SK-N-SH (cell line): ENCODE measurements at regions not wholly inside any gene's neighbourhood (a gene's known extent, or its start where the extent isn't known, plus 50 kb on each side); places are given as distances from the start of the nearest gene placed in this dataset.

Experiments used
- FOXM1 ChIP-seq: IDR thresholded peaks from 2 replicates; pipeline ENCODE4 v1.4.0; 2012; ENCODE audit warnings: low read depth, mild to moderate bottlenecking
- GATA2 ChIP-seq: sonication (generic); formaldehyde crosslinking; IDR thresholded peaks from 2 replicates; pipeline ENCODE4 v1.5.0; 2020; ENCODE audit warnings: mild to moderate bottlenecking, missing genetic modification reagents
- JUND ChIP-seq: IDR thresholded peaks from 2 replicates; pipeline ENCODE4 v1.4.0; 2012
- POLR2AphosphoS5 ChIP-seq: IDR thresholded peaks from 2 replicates; pipeline ENCODE4 v1.6.1; 2012; ENCODE audit warnings: low read depth, low read length
- RCOR1 ChIP-seq: fragments of 150-350 bp; IDR thresholded peaks from 2 replicates; pipeline ENCODE4 v1.6.1; 2017; ENCODE audit warnings: antibody characterized with exemption, low read length
- TAF1 ChIP-seq: IDR thresholded peaks from 2 replicates; pipeline ENCODE4 v1.6.1; 2012; ENCODE audit warnings: low read depth, mild to moderate bottlenecking, low read length, moderate library complexity, borderline replicate concordance
- TCF12 ChIP-seq: IDR thresholded peaks from 2 replicates; pipeline ENCODE4 v1.4.0; 2012
- YY1 ChIP-seq: IDR thresholded peaks from 2 replicates; pipeline ENCODE4 v1.4.0; 2012; ENCODE audit warnings: low read depth, mild to moderate bottlenecking
- TF ChIP-seq, protein P1 (sequence below): fragments of 200-600 bp; sonication (generic); IDR thresholded peaks from 2 replicates; pipeline ENCODE4 v1.6.1; 2017; ENCODE audit warnings: antibody characterized with exemption, mild to moderate bottlenecking, moderate library complexity
- TF ChIP-seq, protein P2 (sequence below): IDR thresholded peaks from 2 replicates; pipeline ENCODE4 v1.6.1; 2012; ENCODE audit warnings: mild to moderate bottlenecking, low read depth, low read length, moderate library complexity
- TF ChIP-seq, protein P3 (sequence below): IDR thresholded peaks from 2 replicates; pipeline ENCODE4 v1.4.0; 2012; ENCODE audit warnings: low read depth
- TF ChIP-seq, protein P4 (sequence below): IDR thresholded peaks from 2 replicates; pipeline ENCODE4; 2012

DNA sequence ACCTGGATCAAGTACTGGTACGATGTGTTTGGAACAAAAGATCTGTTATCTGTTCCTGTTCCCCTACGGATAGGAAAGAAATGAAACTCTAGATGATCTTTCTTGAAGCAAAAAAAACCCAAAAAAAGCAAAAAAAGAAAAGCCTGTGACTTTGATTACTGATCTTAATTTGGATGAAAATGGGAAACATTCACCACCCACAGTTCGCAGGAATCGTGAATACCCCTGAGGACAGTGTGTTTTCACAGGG lies 138.7 kb upstream of the LMNTD1 start:
- TF ChIP-seq, protein P1, sequence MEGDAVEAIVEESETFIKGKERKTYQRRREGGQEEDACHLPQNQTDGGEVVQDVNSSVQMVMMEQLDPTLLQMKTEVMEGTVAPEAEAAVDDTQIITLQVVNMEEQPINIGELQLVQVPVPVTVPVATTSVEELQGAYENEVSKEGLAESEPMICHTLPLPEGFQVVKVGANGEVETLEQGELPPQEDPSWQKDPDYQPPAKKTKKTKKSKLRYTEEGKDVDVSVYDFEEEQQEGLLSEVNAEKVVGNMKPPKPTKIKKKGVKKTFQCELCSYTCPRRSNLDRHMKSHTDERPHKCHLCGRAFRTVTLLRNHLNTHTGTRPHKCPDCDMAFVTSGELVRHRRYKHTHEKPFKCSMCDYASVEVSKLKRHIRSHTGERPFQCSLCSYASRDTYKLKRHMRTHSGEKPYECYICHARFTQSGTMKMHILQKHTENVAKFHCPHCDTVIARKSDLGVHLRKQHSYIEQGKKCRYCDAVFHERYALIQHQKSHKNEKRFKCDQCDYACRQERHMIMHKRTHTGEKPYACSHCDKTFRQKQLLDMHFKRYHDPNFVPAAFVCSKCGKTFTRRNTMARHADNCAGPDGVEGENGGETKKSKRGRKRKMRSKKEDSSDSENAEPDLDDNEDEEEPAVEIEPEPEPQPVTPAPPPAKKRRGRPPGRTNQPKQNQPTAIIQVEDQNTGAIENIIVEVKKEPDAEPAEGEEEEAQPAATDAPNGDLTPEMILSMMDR = no peak
- no peak for TF ChIP-seq GATA2 (CRISPR knock-in tag)
- no peak for TF ChIP-seq FOXM1
- no peak for TF ChIP-seq POLR2AphosphoS5
- no peak for TF ChIP-seq RCOR1
- no peak for TF ChIP-seq YY1
- no peak for TF ChIP-seq TCF12
- TF ChIP-seq, protein P2, sequence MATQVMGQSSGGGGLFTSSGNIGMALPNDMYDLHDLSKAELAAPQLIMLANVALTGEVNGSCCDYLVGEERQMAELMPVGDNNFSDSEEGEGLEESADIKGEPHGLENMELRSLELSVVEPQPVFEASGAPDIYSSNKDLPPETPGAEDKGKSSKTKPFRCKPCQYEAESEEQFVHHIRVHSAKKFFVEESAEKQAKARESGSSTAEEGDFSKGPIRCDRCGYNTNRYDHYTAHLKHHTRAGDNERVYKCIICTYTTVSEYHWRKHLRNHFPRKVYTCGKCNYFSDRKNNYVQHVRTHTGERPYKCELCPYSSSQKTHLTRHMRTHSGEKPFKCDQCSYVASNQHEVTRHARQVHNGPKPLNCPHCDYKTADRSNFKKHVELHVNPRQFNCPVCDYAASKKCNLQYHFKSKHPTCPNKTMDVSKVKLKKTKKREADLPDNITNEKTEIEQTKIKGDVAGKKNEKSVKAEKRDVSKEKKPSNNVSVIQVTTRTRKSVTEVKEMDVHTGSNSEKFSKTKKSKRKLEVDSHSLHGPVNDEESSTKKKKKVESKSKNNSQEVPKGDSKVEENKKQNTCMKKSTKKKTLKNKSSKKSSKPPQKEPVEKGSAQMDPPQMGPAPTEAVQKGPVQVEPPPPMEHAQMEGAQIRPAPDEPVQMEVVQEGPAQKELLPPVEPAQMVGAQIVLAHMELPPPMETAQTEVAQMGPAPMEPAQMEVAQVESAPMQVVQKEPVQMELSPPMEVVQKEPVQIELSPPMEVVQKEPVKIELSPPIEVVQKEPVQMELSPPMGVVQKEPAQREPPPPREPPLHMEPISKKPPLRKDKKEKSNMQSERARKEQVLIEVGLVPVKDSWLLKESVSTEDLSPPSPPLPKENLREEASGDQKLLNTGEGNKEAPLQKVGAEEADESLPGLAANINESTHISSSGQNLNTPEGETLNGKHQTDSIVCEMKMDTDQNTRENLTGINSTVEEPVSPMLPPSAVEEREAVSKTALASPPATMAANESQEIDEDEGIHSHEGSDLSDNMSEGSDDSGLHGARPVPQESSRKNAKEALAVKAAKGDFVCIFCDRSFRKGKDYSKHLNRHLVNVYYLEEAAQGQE = no peak
- TF ChIP-seq, protein P3, sequence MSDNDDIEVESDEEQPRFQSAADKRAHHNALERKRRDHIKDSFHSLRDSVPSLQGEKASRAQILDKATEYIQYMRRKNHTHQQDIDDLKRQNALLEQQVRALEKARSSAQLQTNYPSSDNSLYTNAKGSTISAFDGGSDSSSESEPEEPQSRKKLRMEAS = no peak
- TF ChIP-seq JUND = no peak
- TF ChIP-seq, protein P4, sequence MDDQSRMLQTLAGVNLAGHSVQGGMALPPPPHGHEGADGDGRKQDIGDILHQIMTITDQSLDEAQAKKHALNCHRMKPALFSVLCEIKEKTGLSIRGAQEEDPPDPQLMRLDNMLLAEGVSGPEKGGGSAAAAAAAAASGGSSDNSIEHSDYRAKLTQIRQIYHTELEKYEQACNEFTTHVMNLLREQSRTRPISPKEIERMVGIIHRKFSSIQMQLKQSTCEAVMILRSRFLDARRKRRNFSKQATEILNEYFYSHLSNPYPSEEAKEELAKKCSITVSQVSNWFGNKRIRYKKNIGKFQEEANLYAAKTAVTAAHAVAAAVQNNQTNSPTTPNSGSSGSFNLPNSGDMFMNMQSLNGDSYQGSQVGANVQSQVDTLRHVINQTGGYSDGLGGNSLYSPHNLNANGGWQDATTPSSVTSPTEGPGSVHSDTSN = no peak
- TF ChIP-seq TAF1 = no peak
